SU-DHL-6 (cell line): ENCODE measurements at regions not wholly inside any gene's neighbourhood (a gene's known extent, or its start where the extent isn't known, plus 50 kb on each side); places are given as distances from the start of the nearest gene placed in this dataset.

Experiments
- H2AFZ ChIP-seq: fragments of 200-600 bp; sonication (generic); 2 replicates; pipeline ENCODE4 v1.6.1; 2014; ENCODE audit warnings: low read depth, mild to moderate bottlenecking, moderate library complexity, mixed read lengths, antibody characterized with exemption, low read length; ENCODE audit not compliant: severe bottlenecking
- H3F3A ChIP-seq: fragments of 200-600 bp; shearing (Covaris generic); 2 replicates; pipeline ENCODE4 v1.6.0; 2016; ENCODE audit warnings: antibody characterized with exemption, mild to moderate bottlenecking; ENCODE audit not compliant: insufficient read depth
- H3K27ac ChIP-seq: fragments of 200-600 bp; sonication (generic); 2 replicates; pipeline ENCODE4 v1.5.1; 2016; ENCODE audit warnings: low read depth, mild to moderate bottlenecking, low read length, moderate library complexity, mixed read lengths
- H3K27me3 ChIP-seq: fragments of 200-600 bp; sonication (generic), shearing (Covaris generic); 2 replicates; pipeline ENCODE4 v1.6.0; 2014; ENCODE audit warnings: mild to moderate bottlenecking, low read length
- H3K36me3 ChIP-seq: fragments of 200-600 bp; sonication (generic); 2 replicates; pipeline ENCODE4 v1.6.1; 2014; ENCODE audit warnings: mild to moderate bottlenecking, low read length, mixed read lengths
- H3K4me2 ChIP-seq: fragments of 300-600, 200-600 bp; shearing (Covaris generic), sonication (generic); 2 replicates; pipeline ENCODE4 v1.6.0; 2014; ENCODE audit warnings: low read length, low read depth, mild to moderate bottlenecking; ENCODE audit not compliant: poor library complexity, severe bottlenecking
- H3K4me3 ChIP-seq: fragments of 200-600 bp; sonication (generic); 2 replicates; pipeline ENCODE4 v1.5.1; 2014; ENCODE audit warnings: antibody characterized with exemption, low read length, mild to moderate bottlenecking, mixed read lengths; ENCODE audit not compliant: insufficient read depth, poor library complexity, severe bottlenecking
- H3K79me2 ChIP-seq: fragments of 200-600 bp; sonication (generic); 2 replicates; pipeline ENCODE4 v1.6.1; 2014; ENCODE audit warnings: mild to moderate bottlenecking, low read length, moderate library complexity; ENCODE audit not compliant: insufficient read depth
- H3K9ac ChIP-seq: fragments of 200-600 bp; sonication (generic); 2 replicates; pipeline ENCODE4 v1.7.0; 2014; ENCODE audit warnings: mild to moderate bottlenecking, low read length
- H3K9me2 ChIP-seq: fragments of 200-600 bp; sonication (generic); replicated peaks from 2 replicates; pipeline ENCODE4 v1.6.1; 2014; ENCODE audit warnings: low read length; ENCODE audit not compliant: insufficient read depth
- H3K9me3 ChIP-seq: fragments of 200-600 bp; sonication (generic); 2 replicates; pipeline ENCODE4 v1.6.1; 2014; ENCODE audit warnings: low read length, mixed read lengths; ENCODE audit not compliant: insufficient read depth
- H4K20me1 ChIP-seq: fragments of 200-600 bp; sonication (generic); 2 replicates; pipeline ENCODE4 v1.6.1; 2014; ENCODE audit warnings: low read depth, mild to moderate bottlenecking, antibody characterized with exemption, low read length, moderate library complexity, mixed read lengths
- CTCF ChIP-seq: fragments of 200-600 bp; sonication (generic); IDR thresholded peaks from one replicate; pipeline ENCODE4 v1.5.1; 2017; ENCODE audit warnings: antibody characterized with exemption, mild to moderate bottlenecking, low read length, moderate library complexity; ENCODE audit not compliant: insufficient read depth, poor library complexity, severe bottlenecking
- EZH2phosphoT487 ChIP-seq: fragments of 200-600 bp; sonication (generic), shearing (Covaris generic); conservative IDR thresholded peaks from 2 replicates; pipeline ENCODE4 v1.6.1; 2018; ENCODE audit warnings: mild to moderate bottlenecking, antibody characterized with exemption, low read length, moderate library complexity, mixed read lengths

GRCh38 chr4:129364747-129365452 is 268.9 kb downstream of the C4orf33 start:
- no peaks in the 10 kb centered on the region for H3K27me3 ChIP-seq
- H3K9ac ChIP-seq, result no peak overlapping the region
- H3K79me2 ChIP-seq, result no peaks in the 10 kb centered on the region
- no peaks in the 10 kb centered on the region for H3K9me3 ChIP-seq
- no peaks in the 10 kb centered on the region for H4K20me1 ChIP-seq
- H3K27ac ChIP-seq, result no peak overlapping the region
- H3F3A ChIP-seq, result no peaks in the 10 kb centered on the region
- no peak overlapping the region for H2AFZ ChIP-seq
- no peaks in the 10 kb centered on the region for H3K9me2 ChIP-seq
- TF ChIP-seq CTCF, result no peak
- no peak for TF ChIP-seq EZH2phosphoT487
- H3K36me3 ChIP-seq, result no peaks in the 10 kb centered on the region
- H3K4me2 ChIP-seq, result no peak overlapping the region
- H3K4me3 ChIP-seq, result no peak overlapping the region

- H3K9ac ChIP-seq, result no peak overlapping the region
- no peak overlapping the region for H3K27ac ChIP-seq
These were observed 273.5 kb downstream of the C4orf33 start for GRCh38 chr4:129369361-129370010.

GRCh38 chr4:129371065-129371464 is 275.1 kb downstream of the C4orf33 start:
- H3K36me3 ChIP-seq, result no peaks in the 10 kb centered on the region
- no peak overlapping the region for H3K27ac ChIP-seq
- no peak overlapping the region for H3K4me2 ChIP-seq
- H3K9ac ChIP-seq, result no peak overlapping the region
- H3K4me3 ChIP-seq, result no peak overlapping the region
- TF ChIP-seq CTCF (no peak), EZH2phosphoT487 (no peak)
- H2AFZ ChIP-seq, result no peak overlapping the region
- H4K20me1 ChIP-seq, result no peaks in the 10 kb centered on the region
- H3K79me2 ChIP-seq, result no peaks in the 10 kb centered on the region
- H3F3A ChIP-seq, result no peaks in the 10 kb centered on the region
- no peaks in the 10 kb centered on the region for H3K9me2 ChIP-seq
- no peaks in the 10 kb centered on the region for H3K9me3 ChIP-seq
- H3K27me3 ChIP-seq, result no peaks in the 10 kb centered on the region

More at GRCh38 chr4:129369361-129370010, 273.5 kb downstream of the C4orf33 start:
- no peaks in the 10 kb centered on the region for H3K36me3 ChIP-seq
- no peaks in the 10 kb centered on the region for H3K27me3 ChIP-seq
- no peaks in the 10 kb centered on the region for H3K79me2 ChIP-seq
- H4K20me1 ChIP-seq, result no peaks in the 10 kb centered on the region
- no peaks in the 10 kb centered on the region for H3F3A ChIP-seq
- H3K9me2 ChIP-seq, result no peaks in the 10 kb centered on the region
- H3K9me3 ChIP-seq, result no peaks in the 10 kb centered on the region
- TF ChIP-seq EZH2phosphoT487 (no peak), CTCF (no peak)
- H3K4me3 ChIP-seq, result no peak overlapping the region
- no peak overlapping the region for H2AFZ ChIP-seq
- no peak overlapping the region for H3K4me2 ChIP-seq
